ENCODE measurements at regions not wholly inside any gene's neighbourhood (a gene's known extent, or its start where the extent isn't known, plus 50 kb on each side); places are given as distances from the start of the nearest gene placed in this dataset.

DNA sequence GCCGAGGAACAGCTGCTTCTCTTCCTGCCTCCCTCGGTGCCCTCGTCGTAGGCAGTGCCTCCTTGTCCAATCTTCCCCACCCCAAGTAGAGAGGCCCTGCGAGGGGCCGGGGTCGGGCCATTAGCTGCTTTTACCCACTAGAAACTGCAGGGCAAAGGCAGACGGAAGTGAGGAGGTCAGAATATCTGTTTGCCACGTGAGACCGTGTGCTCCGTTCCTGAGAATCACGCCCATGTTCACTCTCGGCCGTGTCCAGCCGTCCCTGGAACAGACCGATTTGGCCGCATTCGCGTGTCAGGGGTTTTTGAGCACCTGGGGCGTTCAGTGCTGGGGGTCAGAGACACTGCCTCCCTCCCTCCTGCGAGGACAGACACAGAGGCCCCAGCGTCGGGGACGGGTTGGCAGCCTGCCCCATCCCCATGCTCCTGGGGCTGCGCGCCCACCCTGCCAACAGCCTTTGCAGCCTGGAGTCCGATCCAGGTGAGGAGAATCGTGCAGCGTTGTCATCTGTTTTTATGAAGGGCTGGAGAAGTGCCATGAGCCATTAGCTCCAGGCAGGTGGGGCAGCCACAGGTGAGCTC is 982.2 kb downstream of the BRD1 start:
- TF ChIP-seq, protein P1, sequence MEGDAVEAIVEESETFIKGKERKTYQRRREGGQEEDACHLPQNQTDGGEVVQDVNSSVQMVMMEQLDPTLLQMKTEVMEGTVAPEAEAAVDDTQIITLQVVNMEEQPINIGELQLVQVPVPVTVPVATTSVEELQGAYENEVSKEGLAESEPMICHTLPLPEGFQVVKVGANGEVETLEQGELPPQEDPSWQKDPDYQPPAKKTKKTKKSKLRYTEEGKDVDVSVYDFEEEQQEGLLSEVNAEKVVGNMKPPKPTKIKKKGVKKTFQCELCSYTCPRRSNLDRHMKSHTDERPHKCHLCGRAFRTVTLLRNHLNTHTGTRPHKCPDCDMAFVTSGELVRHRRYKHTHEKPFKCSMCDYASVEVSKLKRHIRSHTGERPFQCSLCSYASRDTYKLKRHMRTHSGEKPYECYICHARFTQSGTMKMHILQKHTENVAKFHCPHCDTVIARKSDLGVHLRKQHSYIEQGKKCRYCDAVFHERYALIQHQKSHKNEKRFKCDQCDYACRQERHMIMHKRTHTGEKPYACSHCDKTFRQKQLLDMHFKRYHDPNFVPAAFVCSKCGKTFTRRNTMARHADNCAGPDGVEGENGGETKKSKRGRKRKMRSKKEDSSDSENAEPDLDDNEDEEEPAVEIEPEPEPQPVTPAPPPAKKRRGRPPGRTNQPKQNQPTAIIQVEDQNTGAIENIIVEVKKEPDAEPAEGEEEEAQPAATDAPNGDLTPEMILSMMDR (conservative IDR thresholded peaks at IDR 0.05; ENCODE audit: low read length), result no peak
- TF ChIP-seq EZH2phosphoT487 (IDR thresholded peaks at IDR 0.05; ENCODE audit: borderline replicate concordance), result no peak
